GM23338 (cell line): ENCODE measurements at regions not wholly inside any gene's neighbourhood (a gene's known extent, or its start where the extent isn't known, plus 50 kb on each side); places are given as distances from the start of the nearest gene placed in this dataset.

ENCODE experiments used
- ATAC-seq: fragments of 200-7000 bp; cut with Tn5 transposase; 3 replicates; pipeline ENCODE4 v1.9.1; 2020
- DNase-seq: peaks from one replicate; pipeline ENCODE4 v3.0.0-alpha.2; 2015; ENCODE audit warnings: low spot score
- H2AFZ ChIP-seq: fragments of 200-600 bp; sonication (generic); 2 replicates; pipeline ENCODE4 v1.8.0; 2016; ENCODE audit warnings: antibody characterized with exemption, mild to moderate bottlenecking, moderate library complexity
- H3F3A ChIP-seq: fragments of 200-600 bp; sonication (generic); replicated peaks from 2 replicates; pipeline ENCODE4 v1.8.0; 2017; ENCODE audit warnings: antibody characterized with exemption, mixed run types, low read depth
- H3K27ac ChIP-seq: fragments of 200-600 bp; sonication (generic); 2 replicates; pipeline ENCODE4 v1.6.1; 2016; ENCODE audit warnings: low read depth
- H3K27me3 ChIP-seq: fragments of 200-600 bp; sonication (generic); 2 replicates; pipeline ENCODE4 v1.8.0; 2016; ENCODE audit warnings: mild to moderate bottlenecking, mixed run types, moderate library complexity; ENCODE audit not compliant: insufficient read depth
- H3K36me3 ChIP-seq: fragments of 200-600 bp; sonication (generic); 2 replicates; pipeline ENCODE4 v1.8.0; 2016; ENCODE audit warnings: mild to moderate bottlenecking; ENCODE audit not compliant: insufficient read depth
- H3K4me1 ChIP-seq: fragments of 200-600 bp; sonication (generic); 2 replicates; pipeline ENCODE4 v1.8.0; 2016; ENCODE audit warnings: mild to moderate bottlenecking, moderate library complexity; ENCODE audit not compliant: insufficient read depth
- H3K4me2 ChIP-seq: fragments of 200-600 bp; sonication (generic); 2 replicates; pipeline ENCODE4 v1.7.1; 2017; ENCODE audit warnings: mixed run types
- H3K4me3 ChIP-seq: fragments of 200-600 bp; sonication (generic); 2 replicates; pipeline ENCODE4 v1.6.1; 2016; ENCODE audit warnings: mixed run types
- H3K79me2 ChIP-seq: fragments of 200-600 bp; sonication (generic); replicated peaks from 2 replicates; pipeline ENCODE4 v1.8.0; 2017; ENCODE audit warnings: mild to moderate bottlenecking; ENCODE audit not compliant: insufficient read depth
- H3K9me2 ChIP-seq: fragments of 200-600 bp; sonication (generic); 2 replicates; pipeline ENCODE4 v1.8.0; 2017; ENCODE audit not compliant: insufficient read depth
- H4K20me1 ChIP-seq: fragments of 200-600 bp; sonication (generic); replicated peaks from 2 replicates; pipeline ENCODE4 v1.8.0; 2017; ENCODE audit warnings: mild to moderate bottlenecking; ENCODE audit not compliant: insufficient read depth
- H3K27ac Mint-ChIP-seq: 2 replicates; pipeline ENCODE4 v1.8.0; 2020; ENCODE audit warnings: inconsistent platforms, mild to moderate bottlenecking, moderate library complexity, mixed read lengths
- H3K27me3 Mint-ChIP-seq: 3 replicates; pipeline ENCODE4 v1.8.0; 2022; ENCODE audit warnings: low read depth, mild to moderate bottlenecking, moderate library complexity, mixed read lengths, inconsistent platforms; ENCODE audit not compliant: insufficient read depth, poor library complexity
- H3K36me3 Mint-ChIP-seq: 3 replicates; pipeline ENCODE4 v1.8.0; 2021; ENCODE audit warnings: low read depth, mild to moderate bottlenecking, inconsistent platforms, moderate library complexity, mixed read lengths
- H3K4me1 Mint-ChIP-seq: 3 replicates; pipeline ENCODE4 v1.8.0; 2020; ENCODE audit warnings: mild to moderate bottlenecking, inconsistent platforms, mixed read lengths
- H3K4me3 Mint-ChIP-seq: 3 replicates; pipeline ENCODE4 v1.8.0; 2021; ENCODE audit warnings: moderate library complexity, mild to moderate bottlenecking, inconsistent platforms, mixed read lengths
- H3K9me3 Mint-ChIP-seq: 3 replicates; pipeline ENCODE4 v1.8.0; 2020; ENCODE audit warnings: moderate library complexity, mild to moderate bottlenecking, inconsistent platforms, mixed read lengths
- CREB1 ChIP-seq: fragments of 250-450 bp; sonication (Bioruptor Pico); IDR thresholded peaks from 2 replicates; pipeline ENCODE4 v1.5.0; 2020; ENCODE audit warnings: low read depth, mild to moderate bottlenecking, moderate library complexity
- EZH2 ChIP-seq: fragments of 200-600 bp; sonication (generic); IDR thresholded peaks from one replicate; pipeline ENCODE4 v1.8.0; 2017; ENCODE audit warnings: antibody characterized with exemption, mild to moderate bottlenecking, low read depth; ENCODE audit not compliant: unreplicated experiment
- EZH2phosphoT487 ChIP-seq: fragments of 200-600 bp; sonication (generic); IDR thresholded peaks from one replicate; pipeline ENCODE4 v1.8.1; 2018; ENCODE audit warnings: antibody characterized with exemption; ENCODE audit not compliant: unreplicated experiment
- JUNB ChIP-seq: IDR thresholded peaks from one replicate; pipeline ENCODE4 v1.6.1; 2016; ENCODE audit warnings: antibody characterized with exemption; ENCODE audit not compliant: unreplicated experiment
- NANOG ChIP-seq: IDR thresholded peaks from 2 replicates; pipeline ENCODE4 v1.6.1; 2016; ENCODE audit warnings: antibody characterized with exemption, borderline replicate concordance
- POLR2AphosphoS5 ChIP-seq: IDR thresholded peaks from 2 replicates; pipeline ENCODE4 v1.6.1; 2016; ENCODE audit warnings: antibody characterized with exemption, low read depth
- STAT1 ChIP-seq: IDR thresholded peaks from one replicate; pipeline ENCODE4 v1.6.1; 2016; ENCODE audit warnings: antibody characterized with exemption; ENCODE audit not compliant: unreplicated experiment
- ZNF114 ChIP-seq: fragments of 250-450 bp; sonication (Bioruptor Pico); IDR thresholded peaks from 2 replicates; pipeline ENCODE4 v1.5.0; 2020; ENCODE audit warnings: mild to moderate bottlenecking, moderate library complexity
- ZNF331 ChIP-seq: fragments of 250-450 bp; sonication (Bioruptor Pico); IDR thresholded peaks from 2 replicates; pipeline ENCODE4 v1.5.0; 2020; ENCODE audit warnings: low read depth, mild to moderate bottlenecking, moderate library complexity
- TF ChIP-seq, protein P1 (sequence below): IDR thresholded peaks from one replicate; pipeline ENCODE4 v1.6.1; 2018; ENCODE audit warnings: antibody characterized with exemption; ENCODE audit not compliant: unreplicated experiment
- TF ChIP-seq, protein P2 (sequence below), 2 experiments: fragments of 200-600 bp in 1 of 2; sonication (generic) in 1 of 2; conservative IDR thresholded peaks; 2 replicates each; pipeline versions ENCODE4 v1.5.1 to v1.6.1; 2016 to 2017; ENCODE audit warnings: antibody characterized with exemption in 2 of 2, low read depth in 2 of 2, mild to moderate bottlenecking in 2 of 2, moderate library complexity in 1 of 2
- TF ChIP-seq, protein P3 (sequence below): IDR thresholded peaks from 2 replicates; pipeline ENCODE4 v1.6.1; 2016; ENCODE audit warnings: antibody characterized with exemption

DNA sequence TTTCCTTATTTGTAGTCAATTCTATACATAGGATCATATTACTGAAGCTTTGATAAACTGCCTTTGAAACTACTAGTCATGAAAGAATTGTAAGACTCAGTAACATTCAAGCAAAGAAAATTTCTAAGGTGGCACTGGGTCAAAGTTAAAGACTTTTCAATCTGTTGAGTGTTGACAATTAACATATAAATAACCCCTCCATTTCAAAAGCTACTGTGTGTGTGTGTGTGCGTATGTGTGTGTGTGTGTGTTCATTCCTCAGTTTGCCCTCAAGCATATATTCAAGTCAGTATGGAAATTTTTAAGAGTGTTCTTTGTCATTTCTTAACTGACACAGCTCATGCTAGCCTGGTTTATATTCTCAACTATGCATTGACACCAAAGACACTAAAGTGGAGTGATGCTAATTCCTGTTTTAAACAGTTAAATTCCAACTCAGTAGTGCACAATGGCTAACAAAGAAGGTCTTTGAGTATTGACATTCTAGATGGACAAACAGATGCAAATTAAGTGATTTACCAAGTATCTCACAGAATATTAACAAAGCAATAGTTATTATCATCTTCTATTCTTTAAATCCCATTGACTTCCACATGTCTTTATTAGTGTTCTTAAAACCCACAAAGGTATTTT is 314.8 kb upstream of the GRM3 start (continued):
- TF ChIP-seq ZNF331 (no peak), EZH2 (no peak), JUNB (no peak)
- TF ChIP-seq, protein P1, sequence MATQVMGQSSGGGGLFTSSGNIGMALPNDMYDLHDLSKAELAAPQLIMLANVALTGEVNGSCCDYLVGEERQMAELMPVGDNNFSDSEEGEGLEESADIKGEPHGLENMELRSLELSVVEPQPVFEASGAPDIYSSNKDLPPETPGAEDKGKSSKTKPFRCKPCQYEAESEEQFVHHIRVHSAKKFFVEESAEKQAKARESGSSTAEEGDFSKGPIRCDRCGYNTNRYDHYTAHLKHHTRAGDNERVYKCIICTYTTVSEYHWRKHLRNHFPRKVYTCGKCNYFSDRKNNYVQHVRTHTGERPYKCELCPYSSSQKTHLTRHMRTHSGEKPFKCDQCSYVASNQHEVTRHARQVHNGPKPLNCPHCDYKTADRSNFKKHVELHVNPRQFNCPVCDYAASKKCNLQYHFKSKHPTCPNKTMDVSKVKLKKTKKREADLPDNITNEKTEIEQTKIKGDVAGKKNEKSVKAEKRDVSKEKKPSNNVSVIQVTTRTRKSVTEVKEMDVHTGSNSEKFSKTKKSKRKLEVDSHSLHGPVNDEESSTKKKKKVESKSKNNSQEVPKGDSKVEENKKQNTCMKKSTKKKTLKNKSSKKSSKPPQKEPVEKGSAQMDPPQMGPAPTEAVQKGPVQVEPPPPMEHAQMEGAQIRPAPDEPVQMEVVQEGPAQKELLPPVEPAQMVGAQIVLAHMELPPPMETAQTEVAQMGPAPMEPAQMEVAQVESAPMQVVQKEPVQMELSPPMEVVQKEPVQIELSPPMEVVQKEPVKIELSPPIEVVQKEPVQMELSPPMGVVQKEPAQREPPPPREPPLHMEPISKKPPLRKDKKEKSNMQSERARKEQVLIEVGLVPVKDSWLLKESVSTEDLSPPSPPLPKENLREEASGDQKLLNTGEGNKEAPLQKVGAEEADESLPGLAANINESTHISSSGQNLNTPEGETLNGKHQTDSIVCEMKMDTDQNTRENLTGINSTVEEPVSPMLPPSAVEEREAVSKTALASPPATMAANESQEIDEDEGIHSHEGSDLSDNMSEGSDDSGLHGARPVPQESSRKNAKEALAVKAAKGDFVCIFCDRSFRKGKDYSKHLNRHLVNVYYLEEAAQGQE: no peak
- TF ChIP-seq, protein P2, sequence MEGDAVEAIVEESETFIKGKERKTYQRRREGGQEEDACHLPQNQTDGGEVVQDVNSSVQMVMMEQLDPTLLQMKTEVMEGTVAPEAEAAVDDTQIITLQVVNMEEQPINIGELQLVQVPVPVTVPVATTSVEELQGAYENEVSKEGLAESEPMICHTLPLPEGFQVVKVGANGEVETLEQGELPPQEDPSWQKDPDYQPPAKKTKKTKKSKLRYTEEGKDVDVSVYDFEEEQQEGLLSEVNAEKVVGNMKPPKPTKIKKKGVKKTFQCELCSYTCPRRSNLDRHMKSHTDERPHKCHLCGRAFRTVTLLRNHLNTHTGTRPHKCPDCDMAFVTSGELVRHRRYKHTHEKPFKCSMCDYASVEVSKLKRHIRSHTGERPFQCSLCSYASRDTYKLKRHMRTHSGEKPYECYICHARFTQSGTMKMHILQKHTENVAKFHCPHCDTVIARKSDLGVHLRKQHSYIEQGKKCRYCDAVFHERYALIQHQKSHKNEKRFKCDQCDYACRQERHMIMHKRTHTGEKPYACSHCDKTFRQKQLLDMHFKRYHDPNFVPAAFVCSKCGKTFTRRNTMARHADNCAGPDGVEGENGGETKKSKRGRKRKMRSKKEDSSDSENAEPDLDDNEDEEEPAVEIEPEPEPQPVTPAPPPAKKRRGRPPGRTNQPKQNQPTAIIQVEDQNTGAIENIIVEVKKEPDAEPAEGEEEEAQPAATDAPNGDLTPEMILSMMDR (conservative IDR thresholded peaks at IDR 0.05; ENCODE audit: low read depth in 2 of 2): no peak

DNA sequence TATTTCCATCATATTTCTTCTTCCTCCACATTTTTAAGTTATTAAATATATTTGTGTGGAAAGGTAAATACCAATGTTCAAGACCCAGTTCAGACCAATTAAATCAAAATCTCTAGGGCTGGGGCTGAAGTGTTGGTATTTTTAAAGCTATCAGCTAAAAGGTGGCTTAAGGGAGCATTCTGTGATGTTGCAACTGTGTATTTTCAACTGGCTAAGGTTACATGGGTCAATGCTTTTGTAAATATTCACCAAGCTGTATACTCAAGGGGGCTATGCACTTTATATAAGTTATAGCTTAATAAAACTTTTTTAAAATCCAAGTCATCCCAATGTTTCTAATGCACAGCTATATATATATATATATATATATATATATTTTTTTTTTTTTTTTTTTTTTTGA is 316.9 kb upstream of the GRM3 start:
- Mint-ChIP-seq H3K36me3 (no peaks in the 10 kb centered on the region), H3K9me3 (no peaks in the 10 kb centered on the region), H3K27me3 (peaks cover 2% of the 10 kb centered on the region), H3K27ac (no peak overlapping the region), H3K4me1 (peaks cover 10% of the 10 kb centered on the region), H3K4me3 (no peak overlapping the region)
- no peak overlapping the region for H3K4me3 ChIP-seq
- no peak for DNase-seq
- H3K4me1 ChIP-seq: peaks cover 19% of the 10 kb centered on the region; the same call in 1 of the 2 replicates
- no peak overlapping the region for H2AFZ ChIP-seq
- H3F3A ChIP-seq: no peaks in the 10 kb centered on the region
- H4K20me1 ChIP-seq: no peaks in the 10 kb centered on the region
- H3K27me3 ChIP-seq: no peaks in the 10 kb centered on the region
- H3K79me2 ChIP-seq: no peaks in the 10 kb centered on the region
- no peak for ATAC-seq
- no peak overlapping the region for H3K4me2 ChIP-seq
- no peak overlapping the region for H3K27ac ChIP-seq
- H3K9me2 ChIP-seq: no peaks in the 10 kb centered on the region
- H3K36me3 ChIP-seq: no peaks in the 10 kb centered on the region
- TF ChIP-seq, protein P3, sequence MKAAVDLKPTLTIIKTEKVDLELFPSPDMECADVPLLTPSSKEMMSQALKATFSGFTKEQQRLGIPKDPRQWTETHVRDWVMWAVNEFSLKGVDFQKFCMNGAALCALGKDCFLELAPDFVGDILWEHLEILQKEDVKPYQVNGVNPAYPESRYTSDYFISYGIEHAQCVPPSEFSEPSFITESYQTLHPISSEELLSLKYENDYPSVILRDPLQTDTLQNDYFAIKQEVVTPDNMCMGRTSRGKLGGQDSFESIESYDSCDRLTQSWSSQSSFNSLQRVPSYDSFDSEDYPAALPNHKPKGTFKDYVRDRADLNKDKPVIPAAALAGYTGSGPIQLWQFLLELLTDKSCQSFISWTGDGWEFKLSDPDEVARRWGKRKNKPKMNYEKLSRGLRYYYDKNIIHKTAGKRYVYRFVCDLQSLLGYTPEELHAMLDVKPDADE: no peak
- TF ChIP-seq EZH2phosphoT487 (no peak), CREB1 (CRISPR knock-in tag) (no peak), EZH2 (no peak), STAT1 (no peak), NANOG (no peak), ZNF331 (no peak), JUNB (no peak), ZNF114 (CRISPR knock-in tag) (no peak), POLR2AphosphoS5 (no peak)
- TF ChIP-seq, protein P1: no peak
- TF ChIP-seq, protein P2 (conservative IDR thresholded peaks at IDR 0.05; ENCODE audit: low read depth in 2 of 2): no peak
